ENCODE measurements at regions not wholly inside any gene's neighbourhood (a gene's known extent, or its start where the extent isn't known, plus 50 kb on each side); places are given as distances from the start of the nearest gene placed in this dataset.

DNA sequence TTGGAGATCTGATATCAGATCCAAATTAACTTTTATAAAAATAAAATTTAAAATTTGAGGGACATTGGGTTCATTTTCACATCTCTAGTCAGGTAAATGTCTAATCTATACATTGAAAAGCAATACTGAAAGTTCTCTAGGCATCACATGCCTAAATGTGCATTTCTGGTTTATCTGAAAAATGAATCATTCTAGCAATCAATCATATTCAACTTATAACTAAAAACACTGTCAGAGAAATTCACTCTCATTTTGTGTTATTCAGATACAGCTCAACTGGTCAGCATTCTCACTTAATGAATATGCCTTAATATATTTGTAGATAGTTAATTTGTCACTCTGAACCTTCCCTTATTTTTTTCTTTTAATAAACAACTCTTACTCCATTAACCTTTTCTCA, 243.2 kb downstream of the CASP12 start:
- DNase-seq = no peak

DNA sequence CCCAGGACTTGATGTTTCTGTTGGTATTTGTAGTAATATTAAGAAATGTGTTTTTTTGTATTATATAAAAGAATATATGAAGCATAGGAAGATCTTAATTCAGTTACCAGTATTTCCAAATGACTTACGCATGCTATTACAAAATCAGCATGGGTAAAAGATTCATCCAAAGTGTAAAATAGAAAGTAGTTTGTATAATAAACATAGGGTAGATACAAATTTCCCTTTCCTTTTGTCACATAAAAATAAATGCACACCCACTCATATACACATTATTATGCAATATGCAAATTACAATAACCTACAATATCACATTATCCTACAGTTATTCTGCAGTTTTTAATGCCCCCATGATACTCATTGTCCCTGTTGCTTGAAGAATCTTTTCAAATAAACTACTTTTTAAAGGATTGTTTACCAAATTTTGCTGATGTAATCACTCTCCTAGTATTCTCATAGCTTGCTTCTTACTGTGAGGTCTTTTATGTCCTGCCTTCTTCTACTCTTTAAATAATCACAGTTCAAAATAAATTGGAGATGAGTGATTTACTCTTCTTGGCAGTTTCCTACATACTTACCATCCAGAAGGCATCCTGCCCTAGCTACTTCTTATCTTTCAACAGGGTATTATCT, 244.0 kb downstream of the CASP12 start:
- no peak for DNase-seq

DNA sequence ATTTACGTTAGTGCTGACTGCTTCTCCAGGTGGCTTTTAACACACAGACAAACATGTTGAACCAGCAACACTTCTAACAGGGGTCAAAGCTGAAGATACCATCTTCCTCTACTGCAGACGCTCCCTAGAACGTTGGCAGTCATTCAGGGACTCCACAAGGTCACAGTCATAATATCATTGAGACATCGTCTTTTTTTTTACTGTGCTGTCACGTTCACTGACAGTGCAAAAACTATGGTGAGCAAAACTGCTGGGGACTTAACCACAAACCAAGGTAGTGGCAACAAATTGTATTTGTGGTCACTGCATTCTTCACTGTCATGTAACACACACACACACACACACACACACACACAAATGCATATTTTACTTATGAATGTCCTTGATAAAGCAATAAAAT, 244.9 kb downstream of the CASP12 start:
- DNase-seq = no peak

GRCh38 chr11:104652996-104653395, 245.3 kb downstream of the CASP12 start:
- no peak for DNase-seq

DNA sequence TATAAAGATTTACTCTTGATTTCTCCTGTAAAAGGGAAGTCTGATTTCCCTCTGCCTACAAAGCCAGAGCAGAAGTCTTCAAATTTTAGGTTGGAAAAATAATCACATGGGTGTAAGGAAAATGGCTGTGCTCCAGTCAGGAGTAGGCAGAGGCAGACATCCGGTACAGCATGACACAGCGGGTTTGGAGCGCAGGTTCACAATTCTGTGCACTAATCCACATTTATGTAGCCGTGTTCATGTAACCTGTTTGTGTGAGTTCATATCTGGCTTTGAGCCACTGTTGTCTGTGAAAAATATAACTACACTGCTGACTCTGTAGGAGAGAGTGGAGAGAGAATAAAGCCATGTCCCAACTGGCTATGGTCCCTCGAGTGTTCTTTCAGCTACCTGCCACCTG, 248.0 kb downstream of the CASP12 start:
- no peak for DNase-seq

GRCh38 chr11:104649002-104649401, 249.3 kb downstream of the CASP12 start:
- no peak for DNase-seq

- peak; percentile 60 for DNase-seq
These were observed 252.7 kb downstream of the CASP12 start for GRCh38 chr11:104645261-104646222.

DNA sequence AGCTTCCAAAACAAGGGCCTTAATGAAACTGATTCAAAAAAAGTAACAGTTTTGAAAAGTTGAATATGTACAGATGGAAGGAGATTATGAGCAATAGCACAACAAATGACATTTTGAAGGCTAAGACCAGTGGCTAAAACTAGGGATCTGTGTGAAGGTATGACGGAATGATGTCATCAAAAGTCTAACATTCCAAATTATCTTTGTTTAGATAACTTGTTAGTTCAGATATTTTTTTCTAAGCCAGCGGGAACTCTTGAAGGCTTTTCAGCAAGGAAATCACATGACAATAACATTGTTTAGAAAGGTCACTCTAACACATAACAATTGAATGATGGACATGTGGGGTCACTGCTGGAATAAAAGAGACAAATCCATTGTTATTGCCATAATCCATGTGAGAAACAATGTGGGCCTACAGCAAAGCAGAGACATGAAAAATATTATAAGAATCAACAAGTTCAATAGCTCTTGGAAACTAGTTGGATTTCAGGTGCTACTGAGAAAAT, 260.5 kb downstream of the CASP12 start:
- no peak for DNase-seq

GRCh38 chr11:104633226-104633625, 265.0 kb downstream of the CASP12 start:
- no peak for DNase-seq

DNA sequence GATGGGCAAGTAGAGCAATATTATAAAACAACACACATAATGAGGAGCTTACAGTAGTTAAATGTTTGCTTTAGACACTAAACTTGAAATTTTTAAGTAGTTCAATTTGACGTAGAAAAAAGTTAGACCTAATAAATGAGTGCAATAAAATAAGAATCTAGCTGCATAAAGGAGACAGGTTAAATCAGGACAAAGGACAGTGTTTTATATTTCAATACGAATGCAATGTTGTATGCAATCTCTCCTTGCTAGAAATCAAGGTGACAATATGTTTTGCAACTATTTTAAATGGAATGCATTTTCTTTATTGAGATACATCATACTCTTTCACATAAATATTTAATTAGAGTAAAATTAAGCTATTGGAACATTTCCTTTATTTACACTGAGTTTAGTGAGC, 267.9 kb downstream of the CASP12 start:
- DNase-seq = no peak

- no peak for DNase-seq
These were observed 273.0 kb downstream of the CASP12 start for GRCh38 chr11:104625246-104625645.

DNA sequence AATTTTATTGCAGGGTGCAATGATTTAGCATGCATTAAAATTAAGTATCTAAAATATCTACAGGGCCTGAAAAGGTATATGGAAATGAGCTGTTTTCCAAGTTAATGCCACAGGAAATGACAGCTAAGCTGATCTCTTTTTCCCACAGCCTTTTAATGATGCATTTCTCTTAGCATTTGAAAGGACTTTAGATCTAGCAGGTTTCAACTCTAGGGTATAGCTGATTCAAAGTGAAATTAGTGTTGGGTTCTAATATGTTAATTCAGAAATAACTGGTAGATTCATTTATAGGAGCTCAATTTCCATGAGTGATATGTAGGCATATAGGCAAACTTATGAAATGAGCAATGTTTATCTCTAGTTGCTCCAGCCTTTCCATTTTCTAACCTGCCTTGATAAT, 274.2 kb downstream of the CASP12 start:
- no peak for DNase-seq

DNA sequence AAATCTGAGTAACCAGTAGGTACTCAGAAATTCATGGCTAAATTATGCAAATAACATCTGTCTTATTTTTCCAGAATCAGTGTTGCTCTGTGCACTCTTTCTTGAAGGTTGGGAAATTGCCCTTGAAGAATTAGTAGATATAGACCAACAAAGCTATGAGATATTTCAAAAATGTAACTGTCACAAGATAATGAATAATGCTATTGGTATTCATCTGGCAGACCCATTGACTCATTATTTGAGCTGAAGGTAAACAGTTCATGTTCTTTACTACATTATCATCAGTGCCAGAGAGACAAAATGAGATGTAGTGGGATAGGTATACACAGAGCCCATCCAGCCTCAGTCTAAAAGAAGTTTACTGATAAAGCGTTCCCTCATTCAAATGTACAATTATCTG, 274.7 kb downstream of the CASP12 start:
- DNase-seq = no peak

DNA sequence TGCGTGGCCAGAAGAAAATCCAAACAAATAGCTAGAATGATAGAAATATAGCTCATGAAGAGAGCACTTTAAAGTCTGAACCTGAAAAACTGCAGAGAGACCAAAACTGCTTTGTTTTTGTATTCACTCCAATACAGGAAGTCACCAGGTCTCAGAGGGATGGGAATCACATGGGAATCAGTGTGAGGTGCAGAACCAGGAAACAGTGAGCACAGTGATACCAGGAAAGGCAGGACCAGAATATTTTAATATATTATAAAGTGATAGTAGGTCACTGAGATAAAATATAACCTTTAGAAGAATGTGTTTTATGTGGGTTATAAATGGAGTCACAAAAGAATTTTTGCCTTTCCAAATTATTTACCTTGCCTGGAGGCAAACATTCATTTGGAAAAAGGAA, 277.3 kb downstream of the CASP12 start:
- DNase-seq = no peak

GRCh38 chr11:104619751-104620150, 278.5 kb downstream of the CASP12 start:
- no peak for DNase-seq

GRCh38 chr11:104618954-104619353, 279.3 kb downstream of the CASP12 start:
- no peak for DNase-seq

- no peak for DNase-seq
These were observed 283.3 kb downstream of the CASP12 start for GRCh38 chr11:104614961-104615360.

- no peak for DNase-seq
These were observed 284.1 kb downstream of the CASP12 start for GRCh38 chr11:104614117-104614680.

DNA sequence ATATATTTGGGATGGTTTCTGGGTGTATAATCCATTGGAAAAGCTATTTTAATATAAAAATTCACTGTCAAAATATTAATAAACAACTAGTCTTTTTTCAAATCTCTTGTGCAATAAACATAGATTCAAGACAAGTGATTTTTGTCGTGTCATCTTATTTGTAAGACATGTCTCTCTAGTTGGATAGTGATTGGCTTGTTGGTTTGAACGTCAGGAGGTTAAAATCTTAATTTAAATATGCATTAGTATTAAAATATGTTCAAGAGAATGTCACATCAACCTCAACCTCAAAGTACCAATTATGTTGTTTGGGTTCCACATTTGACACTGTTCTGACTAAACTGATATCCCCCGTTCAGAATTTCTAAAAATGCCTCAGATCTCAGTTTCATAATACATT, 287.6 kb downstream of the CASP12 start:
- no peak for DNase-seq

GRCh38 chr11:104609311-104610085, 288.8 kb downstream of the CASP12 start:
- DNase-seq = peak; percentile 21

GRCh38 chr11:104602643-104603042, 295.6 kb downstream of the CASP12 start:
- no peak for DNase-seq
